B cell (primary cell): ENCODE measurements at regions not wholly inside any gene's neighbourhood (a gene's known extent, or its start where the extent isn't known, plus 50 kb on each side); places are given as distances from the start of the nearest gene placed in this dataset.
"Not testable (repeated sequence)": the region's sequence is repeated elsewhere in the genome, so short reads cannot be mapped to it uniquely, and the experiment has no call there.

ENCODE experiments used
- ATAC-seq: fragments of 200-7000 bp; cut with Tn5 transposase; one replicate; pipeline ENCODE4 v1.10.0; 2021; ENCODE audit warnings: low read depth, mild to moderate bottlenecking, moderate number of reproducible peaks, moderate library complexity
- CTCF ChIA-PET: fragments of 350-600 bp; sonication (Branson Sonifier 250); formaldehyde crosslinking; loops from one replicate; lab custom pipeline; 2021; ENCODE audit warnings: antibody characterized with exemption, inconsistent platforms; lab: Charles Lee
- POLR2A ChIA-PET: fragments of 350-600 bp; sonication (Branson Sonifier 250); formaldehyde crosslinking; loops from one replicate; lab custom pipeline; 2021; ENCODE audit warnings: antibody characterized with exemption; lab: Charles Lee
- DNase-seq: peaks from one replicate; pipeline ENCODE4 v3.0.0; 2013
- H2AFZ ChIP-seq: 2 replicates; pipeline ENCODE4 v1.6.1; 2012; ENCODE audit warnings: mild to moderate bottlenecking, low read depth, low read length; ENCODE audit not compliant: insufficient read depth, poor library complexity, severe bottlenecking
- H3K27ac ChIP-seq, 2 donors: 1 replicate in 1 of 2; 2 replicates in 1 of 2; pipeline ENCODE4 v1.5.1; 2012 to 2013; ENCODE audit warnings: low read length in 2 of 2, mild to moderate bottlenecking in 2 of 2, moderate library complexity in 1 of 2
- H3K27me3 ChIP-seq, 4 experiments: fragments of 200-600 bp in 1 of 4; sonication (generic) in 1 of 4; replicated peaks in 1 of 4; 1 replicate in 2 of 4; 2 replicates in 2 of 4; pipeline versions ENCODE4 v1.6.1 to v1.7.0; 2013 to 2016; ENCODE audit warnings: low read length in 3 of 4, mild to moderate bottlenecking in 2 of 4, mixed read lengths in 1 of 4, moderate library complexity in 1 of 4; ENCODE audit not compliant: insufficient read depth in 4 of 4, control insufficient read depth in 3 of 4; ENCODE audit errors: control extremely low read depth in 1 of 4
- H3K36me3 ChIP-seq, 2 experiments: replicated peaks in 1 of 2; 1 replicate in 1 of 2; 2 replicates in 1 of 2; pipeline versions ENCODE4 v1.6.1 to v1.7.1; 2013; ENCODE audit warnings: low read length in 1 of 2; ENCODE audit not compliant: insufficient read depth in 2 of 2, control insufficient read depth in 1 of 2; ENCODE audit errors: control extremely low read depth in 1 of 2, extremely low read depth in 1 of 2
- H3K4me1 ChIP-seq, 2 donors: fragments of 200-600 bp in 1 of 2; sonication (generic) in 1 of 2; 1 replicate in 1 of 2; 2 replicates in 1 of 2; pipeline versions ENCODE4 v1.5.1 to v1.6.1; 2013 to 2017; ENCODE audit warnings: low read length in 2 of 2; ENCODE audit not compliant: control insufficient read depth in 2 of 2, insufficient read depth in 2 of 2
- H3K4me2 ChIP-seq: replicated peaks from 2 replicates; pipeline ENCODE3; 2012; ENCODE audit warnings: mild to moderate bottlenecking, low read depth, low read length; ENCODE audit not compliant: poor library complexity, severe bottlenecking
- H3K4me3 ChIP-seq, 5 experiments: fragments of 200-600 bp in 1 of 5; sonication (generic) in 1 of 5; 1 replicate in 3 of 5; 2 replicates in 2 of 5; pipeline versions ENCODE4 v1.5.1 to v1.7.0; 2011 to 2016; ENCODE audit warnings: low read length in 4 of 5, mild to moderate bottlenecking in 4 of 5, low read depth in 2 of 5, control low read depth in 1 of 5, moderate library complexity in 1 of 5; ENCODE audit not compliant: insufficient read depth in 1 of 5; ENCODE audit errors: control extremely low read depth in 1 of 5, extremely low read depth in 1 of 5
- H3K79me2 ChIP-seq: fragments of 200-600 bp; sonication (generic); one replicate; pipeline ENCODE4 v1.6.0; 2016; ENCODE audit warnings: low read length; ENCODE audit not compliant: control insufficient read depth, insufficient read depth
- H3K9ac ChIP-seq: fragments of 200-600 bp; sonication (generic); 2 replicates; pipeline ENCODE4 v1.6.1; 2017; ENCODE audit warnings: mild to moderate bottlenecking, low read length, moderate library complexity
- H3K9me3 ChIP-seq, 3 donors: one replicate each; pipeline versions ENCODE4 v1.6.1 to v1.7.1; 2013; ENCODE audit warnings: low read length in 2 of 3; ENCODE audit not compliant: control insufficient read depth in 2 of 3, insufficient read depth in 1 of 3; ENCODE audit errors: control extremely low read depth in 1 of 3
- H4K20me1 ChIP-seq: 2 replicates; pipeline ENCODE4 v1.6.0; 2012; ENCODE audit warnings: mild to moderate bottlenecking, low read length; ENCODE audit not compliant: insufficient read depth, control insufficient read depth, poor library complexity, severe bottlenecking
- H3K27ac Mint-ChIP-seq: one replicate; pipeline ENCODE4 v1.8.0; 2021; ENCODE audit warnings: mixed read lengths
- H3K27me3 Mint-ChIP-seq: one replicate; pipeline ENCODE4 v1.8.0; 2021; ENCODE audit warnings: mixed read lengths
- H3K4me1 Mint-ChIP-seq: one replicate; pipeline ENCODE4 v1.8.0; 2021; ENCODE audit warnings: mixed read lengths
- H3K4me3 Mint-ChIP-seq: one replicate; pipeline ENCODE4 v1.8.0; 2021; ENCODE audit warnings: mixed read lengths
- H3K9me3 Mint-ChIP-seq: one replicate; pipeline ENCODE4 v1.8.0; 2022; ENCODE audit warnings: mixed read lengths; ENCODE audit not compliant: insufficient read depth
- EZH2 ChIP-seq: IDR thresholded peaks from 2 replicates; pipeline ENCODE4 v1.6.1; 2012; ENCODE audit warnings: borderline replicate concordance, low read depth, mild to moderate bottlenecking, moderate library complexity, low read length; ENCODE audit not compliant: insufficient read depth, poor library complexity, severe bottlenecking
- WGBS: methylation state at CpG from one replicate; pipeline ENCODE4 v1.1.5; 2013; ENCODE audit warnings: missing lambda C conversion rate; ENCODE audit not compliant: insufficient coverage; 5-methylcytosine and 5-hydroxymethylcytosine counted together
- intact Hi-C: fragments of 100-400 bp; cut with micrococcal nuclease; formaldehyde crosslinking; loops from one replicate; pipeline ENCODE4 v1.10.0; 2022
- TF ChIP-seq, protein P1 (sequence below): fragments of 200-600 bp; IDR thresholded peaks from one replicate; pipeline ENCODE4 v1.8.0; 2022; ENCODE audit warnings: antibody characterized with exemption, mild to moderate bottlenecking

- Histone ChIP-seq H3K79me2 (no peaks in the 10 kb centered on the region), H3K27ac (no peak overlapping the region), H3K9me3 (peaks cover 0 to 4% (median 0%) of the 10 kb centered on the region in 3 donors), H3K4me1 (no peaks in the 10 kb centered on the region), H3K9ac (no peak overlapping the region), H3K27me3 (no peaks in the 10 kb centered on the region), H3K4me2 (no peak overlapping the region), H4K20me1 (no peaks in the 10 kb centered on the region), H3K4me3 (no peak overlapping the region), H2AFZ (no peak overlapping the region), H3K36me3 (no peaks in the 10 kb centered on the region)
- Mint-ChIP-seq H3K9me3 (no peaks in the 10 kb centered on the region), H3K27me3 (no peaks in the 10 kb centered on the region), H3K4me3 (no peak overlapping the region), H3K27ac (no peak overlapping the region), H3K4me1 (no peaks in the 10 kb centered on the region)
- TF ChIP-seq, protein P1, sequence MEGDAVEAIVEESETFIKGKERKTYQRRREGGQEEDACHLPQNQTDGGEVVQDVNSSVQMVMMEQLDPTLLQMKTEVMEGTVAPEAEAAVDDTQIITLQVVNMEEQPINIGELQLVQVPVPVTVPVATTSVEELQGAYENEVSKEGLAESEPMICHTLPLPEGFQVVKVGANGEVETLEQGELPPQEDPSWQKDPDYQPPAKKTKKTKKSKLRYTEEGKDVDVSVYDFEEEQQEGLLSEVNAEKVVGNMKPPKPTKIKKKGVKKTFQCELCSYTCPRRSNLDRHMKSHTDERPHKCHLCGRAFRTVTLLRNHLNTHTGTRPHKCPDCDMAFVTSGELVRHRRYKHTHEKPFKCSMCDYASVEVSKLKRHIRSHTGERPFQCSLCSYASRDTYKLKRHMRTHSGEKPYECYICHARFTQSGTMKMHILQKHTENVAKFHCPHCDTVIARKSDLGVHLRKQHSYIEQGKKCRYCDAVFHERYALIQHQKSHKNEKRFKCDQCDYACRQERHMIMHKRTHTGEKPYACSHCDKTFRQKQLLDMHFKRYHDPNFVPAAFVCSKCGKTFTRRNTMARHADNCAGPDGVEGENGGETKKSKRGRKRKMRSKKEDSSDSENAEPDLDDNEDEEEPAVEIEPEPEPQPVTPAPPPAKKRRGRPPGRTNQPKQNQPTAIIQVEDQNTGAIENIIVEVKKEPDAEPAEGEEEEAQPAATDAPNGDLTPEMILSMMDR, result no peak
- TF ChIP-seq EZH2, result no peak
- WGBS, result 100% methylated on average over 1 of the region's 1 CpG
- DNase-seq, result no peak
- POLR2A ChIA-PET, result no interaction called here
- ATAC-seq, result no peak
- intact Hi-C loops, result no loop called here
- CTCF ChIA-PET, result no interaction called here
These were observed 224.7 kb downstream of the CAAP1 start for GRCh38 chr9:26667882-26668281.

GRCh38 chr9:26665666-26666065 lies 226.9 kb downstream of the CAAP1 start:
- Mint-ChIP-seq H3K4me3 (no peak overlapping the region), H3K27me3 (no peaks in the 10 kb centered on the region), H3K9me3 (no peaks in the 10 kb centered on the region), H3K4me1 (no peaks in the 10 kb centered on the region), H3K27ac (no peak overlapping the region)
- no peak for ATAC-seq
- no peak overlapping the region for H3K4me3 ChIP-seq
- H2AFZ ChIP-seq, result no peak overlapping the region
- peaks cover 0 to 4% (median 0%) of the 10 kb centered on the region in 3 donors for H3K9me3 ChIP-seq
- TF ChIP-seq, protein P1, result no peak
- no peak for TF ChIP-seq EZH2
- H3K9ac ChIP-seq, result no peak overlapping the region
- H4K20me1 ChIP-seq, result no peaks in the 10 kb centered on the region
- no peak overlapping the region for H3K4me2 ChIP-seq
- CTCF ChIA-PET, result no interaction called here
- no peaks in the 10 kb centered on the region for H3K27me3 ChIP-seq
- no peaks in the 10 kb centered on the region for H3K36me3 ChIP-seq
- H3K27ac ChIP-seq, result no peak overlapping the region
- intact Hi-C loops, result no loop called here
- POLR2A ChIA-PET, result no interaction called here
- WGBS, result 93% methylated on average over 3 of the region's 3 CpGs
- no peak for DNase-seq
- no peaks in the 10 kb centered on the region for H3K4me1 ChIP-seq
- H3K79me2 ChIP-seq, result no peaks in the 10 kb centered on the region

DNA sequence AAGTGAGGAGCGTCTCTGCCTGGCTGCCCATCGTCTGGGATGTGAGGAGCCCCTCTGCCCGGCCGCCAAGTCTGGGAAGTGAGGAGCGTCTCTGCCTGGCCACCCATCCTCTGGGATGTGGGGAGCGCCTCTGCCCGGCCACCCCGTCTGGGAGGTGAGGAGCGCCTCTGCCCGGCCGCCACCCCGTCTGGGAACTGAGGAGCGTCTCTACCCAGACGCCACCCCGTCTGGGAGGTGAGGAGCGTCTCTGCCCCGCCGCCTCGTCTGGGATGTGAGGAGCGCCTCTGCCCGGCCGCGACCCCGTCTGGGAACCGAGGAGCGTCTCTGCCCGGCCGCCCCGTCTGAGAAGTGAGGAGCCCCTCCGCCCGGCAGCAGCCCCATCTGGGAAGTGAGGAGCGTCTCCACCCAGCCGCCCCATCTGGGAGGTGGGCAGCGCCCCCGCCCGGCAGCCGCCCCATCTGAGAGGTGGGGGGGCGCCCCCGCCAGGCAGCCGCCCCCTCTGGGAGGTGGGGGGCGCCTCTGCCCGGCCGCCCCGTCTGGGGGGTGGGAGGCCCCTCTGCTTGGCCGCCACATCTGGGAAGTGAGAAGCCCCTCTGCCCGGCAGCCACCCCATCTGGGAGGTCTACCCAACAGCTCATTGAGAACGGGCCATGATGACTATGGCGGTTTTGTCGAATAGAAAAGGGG lies 228.4 kb downstream of the CAAP1 start:
- H3K27ac Mint-ChIP-seq, POLR2A ChIA-PET: not testable (repeated sequence)

More for the DNA sequence above, 228.4 kb downstream of the CAAP1 start:
- H3K27me3 Mint-ChIP-seq, H3K4me3 Mint-ChIP-seq, H3K9ac ChIP-seq, H3K4me3 ChIP-seq, H4K20me1 ChIP-seq, intact Hi-C loops, H3K27me3 ChIP-seq, H3K9me3 Mint-ChIP-seq, DNase-seq, H3K79me2 ChIP-seq, H3K27ac ChIP-seq, H3K4me2 ChIP-seq, H3K4me1 ChIP-seq, H3K4me1 Mint-ChIP-seq, H3K36me3 ChIP-seq, ATAC-seq, CTCF ChIA-PET, H2AFZ ChIP-seq, H3K9me3 ChIP-seq: not testable (repeated sequence)
- 95% methylated on average over 34 of the region's 49 CpGs for WGBS
